ENCODE measurements at regions not wholly inside any gene's neighbourhood (a gene's known extent, or its start where the extent isn't known, plus 50 kb on each side); places are given as distances from the start of the nearest gene placed in this dataset.

DNA sequence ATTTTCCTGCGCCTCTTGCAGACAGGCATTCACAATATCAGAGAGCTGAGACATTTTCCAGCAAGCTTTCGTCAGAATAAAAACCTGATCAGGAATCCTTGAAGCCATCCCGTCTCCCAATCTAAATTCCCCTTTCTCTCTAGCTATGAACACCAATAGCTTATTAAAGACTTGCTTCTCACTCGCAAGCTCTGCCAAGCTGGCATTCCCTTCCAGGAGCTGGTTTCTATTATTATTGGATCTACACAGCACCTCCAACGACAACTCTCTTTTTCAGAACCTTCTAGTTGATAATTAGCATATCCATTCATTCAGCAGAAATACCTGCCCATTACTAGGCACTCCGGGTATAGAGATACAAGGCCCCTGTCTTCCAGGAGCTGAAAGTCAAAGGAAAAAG is 350.3 kb downstream of the MTX2 start:
- DNase-seq: no peak

DNA sequence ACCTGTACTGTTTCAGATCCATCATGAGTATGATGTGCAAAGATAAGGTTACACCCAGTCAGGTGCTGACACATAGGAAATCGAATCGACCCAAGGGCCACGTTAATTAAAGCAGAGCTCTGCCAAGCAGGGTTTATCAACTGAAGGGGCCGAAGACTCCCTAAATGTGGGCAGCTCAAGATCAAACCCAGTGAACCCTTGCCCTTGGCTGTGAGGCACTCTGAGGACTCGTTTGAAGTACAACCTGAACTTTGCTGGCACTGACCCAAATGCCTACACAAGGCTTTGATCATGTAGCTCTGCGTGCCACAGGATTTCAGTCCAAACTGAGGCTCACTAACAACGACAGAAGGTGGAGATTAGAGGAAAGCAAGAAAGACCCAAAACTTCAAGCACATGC is 352.1 kb downstream of the MTX2 start:
- DNase-seq: no peak

DNA sequence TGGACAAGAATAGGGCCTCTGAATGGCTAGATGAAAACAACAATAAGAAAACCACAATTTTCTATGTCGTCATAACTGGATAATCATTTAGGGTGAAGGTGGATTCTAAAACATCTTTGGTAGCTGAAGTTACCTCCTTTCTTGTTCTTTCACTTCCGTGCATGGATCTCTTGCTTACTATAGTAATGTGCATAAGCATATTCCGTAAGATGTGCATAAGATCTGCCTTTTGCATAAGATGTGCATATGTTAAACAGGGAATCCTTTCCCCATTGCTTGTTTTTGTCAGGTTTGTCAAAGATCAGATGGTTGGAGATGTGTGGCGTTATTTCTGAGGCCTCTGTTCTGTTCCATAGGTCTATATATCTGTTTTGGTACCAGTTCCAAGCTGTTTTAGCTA is 353.6 kb downstream of the MTX2 start:
- no peak for DNase-seq

DNA sequence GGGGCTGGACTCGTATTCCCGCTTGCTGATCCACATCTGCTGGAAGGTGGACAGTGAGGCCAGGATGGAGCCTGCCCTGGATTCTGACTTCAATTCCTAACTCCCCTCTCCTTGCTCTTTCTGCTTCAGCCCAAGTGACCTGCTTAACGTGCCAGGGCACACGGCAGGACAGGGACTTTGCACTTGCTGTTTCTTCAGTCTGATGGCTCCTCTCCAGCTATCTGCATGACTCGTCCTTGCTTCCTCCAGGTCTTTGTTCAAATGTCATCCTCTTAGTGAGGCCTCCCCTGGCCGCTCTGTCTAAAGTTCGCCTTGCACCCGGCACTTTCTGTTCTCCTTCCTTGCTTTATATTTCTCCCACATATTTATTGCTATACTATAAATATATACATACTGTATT is 357.6 kb downstream of the MTX2 start:
- DNase-seq: no peak

DNA sequence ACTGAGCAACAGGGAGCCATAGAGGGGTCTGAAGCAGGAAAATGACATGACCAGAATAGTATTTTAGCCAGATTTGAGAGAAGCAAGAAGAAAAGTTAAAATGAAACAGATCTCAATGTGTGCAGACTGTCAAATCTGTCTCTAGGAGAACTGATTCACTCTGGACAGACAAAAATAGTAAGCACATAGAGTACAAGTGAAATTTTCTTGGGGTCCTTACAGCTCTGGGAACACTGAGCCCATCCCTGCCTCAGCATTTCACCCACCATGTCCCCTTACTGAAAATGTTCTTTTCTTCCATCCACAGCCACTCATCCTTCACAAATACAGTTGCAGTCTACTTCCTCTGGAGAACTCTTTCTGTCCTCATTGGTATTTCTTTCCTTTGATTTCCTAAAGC is 359.2 kb downstream of the MTX2 start:
- no peak for DNase-seq

DNA sequence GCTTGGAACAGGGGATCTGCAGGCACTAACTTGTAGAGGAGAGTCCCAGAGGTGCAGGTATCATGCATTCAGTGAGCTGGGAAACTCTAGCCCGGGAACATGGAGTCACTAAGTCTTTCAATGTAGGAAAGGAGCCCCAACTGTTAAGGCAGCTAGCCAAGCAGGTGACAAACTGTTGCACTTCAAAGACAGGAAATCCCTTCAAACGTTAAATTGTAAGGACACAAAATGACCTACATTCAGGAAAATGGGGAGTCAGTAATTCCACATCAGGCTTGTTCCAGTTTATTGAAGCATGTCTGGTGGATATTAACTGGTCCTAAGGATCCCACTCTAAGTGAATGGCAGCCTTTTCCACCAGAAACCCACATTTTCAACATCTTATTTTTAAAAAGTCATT is 364.5 kb downstream of the MTX2 start:
- DNase-seq: no peak

DNA sequence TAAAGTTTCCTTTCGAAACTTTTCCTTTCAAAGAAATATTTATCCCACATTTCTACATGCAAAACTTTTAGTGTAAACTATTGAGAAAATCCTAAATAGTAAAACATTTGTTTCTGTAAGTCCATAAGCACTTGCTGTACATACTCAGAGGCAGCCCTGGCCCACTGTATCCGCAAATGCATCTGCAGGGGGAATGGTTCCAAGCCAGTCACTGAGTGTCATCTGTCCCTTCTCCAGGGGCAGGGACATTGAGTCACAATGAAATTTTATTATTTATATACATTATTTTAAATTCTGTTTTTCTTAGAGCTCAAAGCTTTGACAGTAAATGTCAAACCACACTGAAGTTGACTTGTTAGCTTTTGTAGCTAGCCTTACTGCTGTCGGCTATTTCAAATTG is 367.2 kb downstream of the MTX2 start:
- DNase-seq: no peak

DNA sequence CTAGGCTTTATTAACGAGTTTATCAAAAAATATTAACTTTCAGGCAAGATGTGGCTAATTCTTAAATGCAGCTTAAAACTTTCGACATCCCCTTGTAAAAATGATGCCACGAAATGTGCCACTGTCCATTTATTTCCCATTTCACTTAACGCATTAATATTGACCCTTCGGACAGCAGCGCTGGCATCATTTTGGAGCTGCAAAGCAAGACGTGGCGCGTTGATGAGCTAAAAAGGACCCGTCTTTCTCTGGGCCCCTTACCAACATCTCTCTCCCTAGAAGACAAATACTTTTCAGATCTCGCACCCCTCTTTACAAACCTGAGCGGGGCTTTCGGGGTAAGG is 367.9 kb downstream of the MTX2 start:
- DNase-seq: no peak

DNA sequence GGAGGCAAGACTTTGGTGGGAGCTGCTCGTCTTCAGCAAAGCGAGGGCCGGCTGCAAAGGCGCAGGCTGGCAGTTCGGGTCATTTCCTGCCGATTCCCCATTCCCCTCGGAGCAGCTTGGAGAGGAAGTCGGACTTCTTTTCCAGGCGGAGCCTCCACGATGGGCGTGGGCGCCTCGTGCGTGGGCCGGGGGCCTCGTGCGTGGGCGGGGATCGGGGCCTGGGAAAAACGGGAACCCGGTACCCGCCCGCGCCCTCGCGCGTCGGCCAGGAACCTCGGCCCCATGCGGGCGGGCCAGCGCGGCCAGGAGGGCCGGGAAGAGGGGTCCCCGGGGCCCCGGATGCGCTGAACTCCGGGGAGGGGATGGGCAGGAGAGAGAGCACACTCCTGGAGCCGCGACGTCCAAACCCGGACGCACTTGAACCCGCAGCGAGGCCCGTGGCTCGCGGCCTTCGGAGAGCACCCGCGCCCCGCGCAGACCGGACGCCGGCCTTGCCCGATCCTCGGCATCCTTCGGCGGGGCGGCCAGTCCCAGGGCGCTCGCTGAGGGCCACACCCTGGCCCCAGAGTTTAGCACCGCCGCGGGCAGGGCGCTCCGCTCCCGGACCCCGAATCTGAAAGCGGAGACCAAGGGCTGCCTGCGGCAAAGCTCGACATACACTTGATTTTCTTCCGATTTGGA is 368.4 kb downstream of the MTX2 start:
- DNase-seq: peak; percentile 5

DNA sequence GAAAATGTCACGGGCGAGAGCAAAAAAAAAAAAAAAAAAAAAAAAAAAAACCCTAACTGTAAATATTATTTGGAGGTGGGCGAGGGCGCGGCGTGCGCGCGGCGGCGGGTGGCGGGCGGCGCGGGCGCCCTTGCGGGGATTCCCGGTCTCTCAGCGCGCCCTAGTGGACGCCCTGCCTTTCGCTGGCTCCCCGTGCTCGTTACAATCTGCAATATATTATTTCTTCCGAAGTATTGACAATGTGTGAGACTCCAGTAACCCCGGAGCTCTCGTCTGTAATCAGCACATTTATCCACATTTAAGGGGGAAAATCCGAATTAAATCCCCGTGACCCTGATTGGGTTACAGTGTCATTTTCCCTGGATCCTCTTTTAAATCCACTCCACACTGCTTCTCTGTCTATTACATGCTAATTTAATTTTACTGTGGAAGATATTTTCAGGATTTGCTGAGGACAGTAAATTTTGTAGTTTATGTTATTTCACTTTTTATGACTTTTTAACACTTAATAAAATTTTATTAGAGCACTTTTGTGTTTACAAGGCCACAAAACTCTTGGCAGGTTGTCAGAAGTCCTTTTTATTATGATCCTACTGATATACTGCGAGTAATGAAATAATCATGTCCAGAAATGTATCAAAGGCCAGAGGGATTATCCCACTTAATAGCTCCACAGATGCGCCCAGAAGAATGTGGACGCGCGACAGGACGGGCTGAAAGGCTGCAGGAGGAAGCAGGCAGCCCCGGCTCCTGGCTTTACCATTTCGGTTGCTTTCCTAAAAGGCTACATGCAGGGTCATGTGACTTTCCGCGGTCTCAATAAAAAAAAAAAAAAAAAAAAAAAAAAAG is 369.1 kb downstream of the MTX2 start:
- DNase-seq: peak; percentile 53

DNA sequence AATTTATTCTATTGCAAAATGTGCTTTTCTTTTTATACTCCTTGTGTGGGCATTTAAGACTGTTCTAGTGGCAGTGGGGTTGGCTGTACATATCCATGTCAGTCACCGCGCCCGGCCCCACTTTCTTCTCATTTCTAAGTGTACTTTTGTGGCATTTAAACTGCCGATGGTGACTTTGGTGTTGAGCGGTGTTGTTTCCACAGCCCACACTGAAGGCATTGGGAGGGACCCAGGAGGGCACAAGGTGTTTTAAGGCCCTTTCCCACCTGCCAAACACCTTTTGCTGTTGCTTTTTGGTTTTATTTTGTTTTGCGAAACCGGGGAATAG is 369.7 kb downstream of the MTX2 start:
- no peak for DNase-seq

DNA sequence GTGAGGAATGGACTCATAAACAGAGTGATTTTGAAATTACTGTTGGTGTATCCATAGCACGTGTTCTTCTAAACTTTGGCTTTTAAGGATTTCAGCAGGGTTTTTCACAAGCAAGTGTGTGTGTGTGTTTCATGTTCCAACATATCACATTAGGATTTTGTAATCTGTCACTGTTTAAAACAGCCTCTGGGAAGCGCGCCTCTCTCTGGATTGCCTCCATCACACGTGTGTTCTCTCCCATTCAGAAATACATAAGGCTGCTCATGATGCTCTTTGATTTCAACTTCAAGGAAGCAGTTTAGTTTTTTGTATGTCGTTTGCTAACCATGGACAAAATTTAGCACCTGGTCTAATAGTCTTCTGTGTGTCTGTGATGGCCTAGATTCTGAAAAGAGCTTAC is 370.4 kb downstream of the MTX2 start:
- no peak for DNase-seq

DNA sequence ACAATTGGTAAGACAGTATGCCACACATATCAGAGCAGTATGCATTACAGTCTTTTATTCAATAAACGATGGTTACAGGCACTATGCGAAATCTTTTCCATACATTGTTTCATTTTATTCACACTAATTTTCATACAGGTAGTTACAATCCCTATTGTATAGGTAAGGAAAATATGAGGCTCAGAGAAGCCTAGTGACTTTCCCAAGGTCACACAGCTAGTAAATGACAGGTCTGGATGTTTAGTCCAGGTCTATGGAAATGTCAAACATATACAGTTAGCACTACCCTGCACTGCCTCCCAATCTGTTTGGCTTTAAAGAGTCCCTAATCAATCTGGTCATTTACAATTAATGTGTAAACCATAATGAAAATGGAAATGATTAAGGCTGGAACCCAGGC is 372.2 kb downstream of the MTX2 start:
- DNase-seq: no peak

DNA sequence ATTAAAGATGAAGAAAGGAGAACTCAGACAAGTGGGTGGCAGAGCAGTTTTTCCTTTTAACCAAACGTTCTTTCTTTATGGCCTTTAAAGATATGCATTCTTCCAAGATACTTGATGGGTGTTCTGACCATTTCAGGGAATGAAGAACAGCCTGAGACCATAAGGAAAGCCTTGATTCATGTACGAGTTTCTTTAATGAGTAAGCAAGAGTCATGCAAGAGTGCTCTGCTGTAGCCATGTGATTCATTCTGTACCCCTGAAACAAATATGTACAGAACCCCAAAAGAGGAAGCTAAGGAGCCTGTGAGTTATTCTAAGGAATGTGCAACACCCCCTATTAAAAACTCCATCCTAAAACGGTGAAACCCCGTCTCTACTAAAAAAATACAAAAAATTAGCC is 372.8 kb downstream of the MTX2 start:
- no peak for DNase-seq

DNA sequence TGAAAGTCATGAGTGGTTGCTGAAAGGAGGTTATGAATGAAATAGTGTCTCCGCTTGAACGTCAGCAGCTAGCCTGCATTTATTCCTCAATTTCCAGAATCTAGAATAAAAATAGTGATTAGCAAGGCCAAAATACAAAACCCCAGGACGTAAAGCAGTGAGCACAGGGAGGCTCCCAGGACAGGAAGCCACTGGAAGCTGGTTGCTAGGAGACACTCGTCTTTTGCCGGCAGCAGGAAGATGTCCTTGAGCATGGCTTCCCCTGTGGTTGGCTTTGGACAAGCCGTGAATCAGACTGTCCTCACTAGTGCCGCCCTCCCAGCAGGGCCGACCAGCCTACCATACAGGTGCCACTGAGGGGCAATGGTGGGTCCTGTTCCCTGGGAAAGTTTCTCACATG is 374.4 kb downstream of the MTX2 start:
- no peak for DNase-seq

DNA sequence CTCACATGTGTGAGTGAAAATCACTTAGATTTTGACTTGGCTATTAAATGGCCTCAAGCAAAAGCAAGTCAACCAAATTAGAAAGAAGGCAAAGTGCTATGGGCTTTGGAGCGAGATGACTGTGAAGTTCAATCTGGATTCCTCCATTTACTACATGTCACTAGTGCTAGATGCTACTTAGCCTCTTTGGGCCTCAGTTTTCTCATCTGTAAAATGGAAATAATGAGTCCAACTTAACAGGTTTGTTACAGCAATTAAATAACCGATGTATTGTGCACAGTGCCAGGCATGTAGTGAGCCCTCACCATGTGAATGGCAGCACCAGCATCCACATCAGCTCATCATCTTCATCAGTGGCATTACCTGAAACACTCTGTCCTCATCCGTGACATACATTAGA is 376.3 kb downstream of the MTX2 start:
- DNase-seq: no peak

DNA sequence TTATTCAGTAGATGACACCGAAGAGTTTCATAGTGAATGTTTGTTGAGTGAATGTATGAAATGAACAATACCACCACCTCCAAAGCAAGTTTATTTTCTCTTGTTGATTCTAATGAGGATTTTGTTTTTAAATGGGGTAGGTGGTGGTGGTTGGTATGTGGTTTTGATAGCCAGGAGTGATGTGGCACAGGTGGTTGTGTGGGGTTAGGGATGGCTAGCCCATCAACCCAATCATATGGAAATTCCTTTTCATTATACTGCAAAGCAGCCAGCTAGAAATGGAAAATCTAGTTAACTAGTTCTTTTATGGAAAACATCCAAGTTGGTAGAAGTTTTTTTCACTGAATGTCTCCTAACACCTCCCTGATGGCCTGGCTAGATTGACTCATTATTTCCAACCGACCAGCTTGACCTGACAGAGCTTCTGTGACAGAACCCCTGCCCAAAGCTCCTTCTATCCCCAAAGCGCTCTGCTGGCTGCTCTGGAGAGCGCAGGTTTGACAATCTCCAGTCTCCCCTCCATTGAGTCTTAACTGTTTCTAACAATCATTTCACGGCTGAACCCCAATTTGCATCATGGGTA is 376.9 kb downstream of the MTX2 start:
- DNase-seq: no peak

DNA sequence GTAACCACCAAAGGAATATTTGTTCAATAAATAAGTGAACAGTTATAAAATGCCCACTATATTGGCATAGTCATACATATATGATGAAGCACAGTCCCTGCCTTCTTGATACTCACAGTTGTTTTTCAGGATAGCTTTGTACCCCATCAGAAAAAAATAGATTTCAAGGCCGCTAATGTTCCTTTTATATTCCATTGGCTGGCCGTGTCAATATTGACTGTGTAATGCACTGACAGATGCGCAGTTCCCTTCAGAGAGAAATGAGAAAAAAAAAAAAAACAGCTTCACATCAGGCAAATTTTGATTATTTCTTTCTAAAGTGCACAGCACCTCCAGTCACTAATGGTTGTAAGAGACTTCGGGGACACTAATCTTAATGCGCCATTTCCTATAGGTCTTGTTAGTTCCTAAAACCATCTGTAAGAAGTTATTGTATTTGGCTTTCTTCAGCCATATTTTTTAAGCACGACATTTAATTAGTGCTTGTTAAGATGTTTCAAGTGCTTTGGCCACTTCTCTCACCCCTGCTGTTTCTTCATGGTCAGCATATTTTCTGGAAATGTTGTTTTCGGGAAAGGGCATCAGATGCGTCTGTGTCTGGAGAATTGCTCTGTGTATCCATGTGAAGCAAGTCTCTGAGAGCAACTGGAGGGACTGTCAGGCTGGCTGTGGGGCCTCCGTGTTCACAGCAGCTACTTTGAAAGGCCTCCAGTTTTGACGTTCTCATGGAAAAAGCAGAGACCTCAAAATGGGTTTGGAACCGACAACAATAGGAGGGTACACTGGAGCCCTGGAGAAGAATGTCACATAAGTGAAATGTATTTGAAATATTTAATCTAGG is 378.3 kb downstream of the MTX2 start:
- no peak for DNase-seq

DNA sequence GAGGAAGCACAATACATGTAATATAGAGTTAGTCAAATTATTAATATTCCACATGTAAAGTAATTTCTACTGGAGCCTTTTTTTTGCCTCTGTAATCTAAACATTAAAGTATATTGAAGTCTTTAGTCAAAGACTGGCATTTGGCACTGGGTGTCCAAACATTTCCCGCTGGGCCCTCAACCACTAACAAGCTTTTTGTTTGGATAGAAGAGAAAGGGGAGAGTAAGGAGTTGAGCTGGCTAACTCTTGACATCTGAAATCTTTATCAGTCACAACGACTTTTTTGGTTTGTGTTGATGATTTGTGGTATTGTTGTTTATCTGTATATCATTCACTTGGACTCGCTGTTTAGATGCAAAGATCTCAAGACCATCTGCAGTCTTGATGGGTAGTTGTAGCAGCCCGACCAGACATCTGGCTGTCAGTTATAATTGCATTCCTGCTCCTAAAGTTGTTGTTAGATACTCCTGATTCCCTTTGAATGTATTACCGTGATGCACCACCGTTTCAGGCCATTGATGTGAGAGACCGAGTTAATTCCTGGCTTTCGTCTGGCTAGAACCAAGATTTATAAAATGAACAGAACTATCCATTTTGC is 379.6 kb downstream of the MTX2 start:
- DNase-seq: no peak

DNA sequence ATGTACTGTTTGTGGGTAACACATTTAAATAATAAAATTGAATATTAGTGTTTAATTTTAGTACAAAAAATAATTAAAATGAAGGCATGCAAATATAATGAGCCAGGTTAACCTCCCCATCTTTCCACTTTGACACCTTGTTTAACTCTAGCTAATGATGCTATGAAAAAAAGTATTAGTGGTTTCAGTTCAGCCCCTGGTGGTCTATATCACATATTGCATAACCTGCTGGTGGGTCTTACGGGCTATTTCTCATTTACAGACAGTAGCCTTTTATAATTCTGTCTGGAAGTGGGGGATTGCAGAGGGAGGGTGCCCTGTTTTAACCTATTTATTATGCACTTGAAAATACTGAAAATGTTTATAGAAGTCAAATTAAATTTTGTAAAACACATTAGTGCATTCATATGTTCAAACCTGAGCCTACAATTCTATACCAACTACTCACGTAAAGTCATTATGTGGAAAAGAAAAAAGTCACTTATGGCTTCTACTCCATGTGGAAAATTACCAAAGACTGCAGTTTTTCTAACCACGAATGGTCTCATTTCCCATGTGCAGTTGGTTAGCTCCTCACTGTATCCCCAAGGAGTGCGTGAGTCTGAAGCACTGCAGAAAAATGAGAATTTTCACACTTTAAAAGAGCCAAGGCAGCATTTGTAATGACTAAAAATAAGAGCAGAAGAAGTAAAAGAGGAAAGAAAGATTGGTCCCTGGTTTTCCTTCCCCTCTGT is 381.0 kb downstream of the MTX2 start:
- DNase-seq: no peak

DNA sequence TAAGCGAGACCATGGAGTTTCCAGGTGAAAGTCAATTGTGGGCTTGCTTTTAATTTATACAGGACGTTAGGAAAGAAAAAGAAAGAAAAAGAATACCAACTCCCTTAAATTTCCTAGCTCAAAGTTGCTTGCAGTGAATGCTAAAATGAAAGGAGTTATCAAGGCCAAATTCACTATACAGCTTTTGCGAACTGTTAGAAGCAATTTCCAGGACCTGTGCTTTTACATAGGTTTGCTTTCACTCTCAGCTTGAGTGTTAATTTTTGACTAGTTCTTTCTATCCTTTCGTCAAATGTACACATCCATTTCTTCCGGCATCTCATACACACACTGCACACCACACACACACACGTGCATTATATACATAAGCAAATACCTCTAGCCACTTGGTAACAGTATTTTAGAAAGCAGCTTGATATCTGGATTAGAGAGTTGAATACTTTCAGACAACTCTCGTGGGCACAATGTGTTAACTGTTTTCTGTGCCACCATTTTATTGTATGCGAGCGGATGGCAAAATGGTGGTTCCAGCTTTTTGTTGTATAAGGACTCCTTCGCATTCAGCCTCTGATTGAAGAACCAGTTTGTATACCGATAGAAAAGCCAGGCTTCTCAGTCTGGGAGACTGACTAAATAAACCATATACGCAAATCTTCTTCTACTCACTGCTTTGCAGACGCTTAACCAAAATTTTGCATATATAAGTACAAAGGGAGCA is 381.8 kb downstream of the MTX2 start:
- DNase-seq: no peak

All from CD4-positive, alpha-beta T cell treated with Interleukin-17A for 4 hours (primary cell).